ENCODE measurements at regions not wholly inside any gene's neighbourhood (a gene's known extent, or its start where the extent isn't known, plus 50 kb on each side); places are given as distances from the start of the nearest gene placed in this dataset.
A peak's percentile ranks its signal among the peaks of the same experiment; 100 is the strongest.

DNA sequence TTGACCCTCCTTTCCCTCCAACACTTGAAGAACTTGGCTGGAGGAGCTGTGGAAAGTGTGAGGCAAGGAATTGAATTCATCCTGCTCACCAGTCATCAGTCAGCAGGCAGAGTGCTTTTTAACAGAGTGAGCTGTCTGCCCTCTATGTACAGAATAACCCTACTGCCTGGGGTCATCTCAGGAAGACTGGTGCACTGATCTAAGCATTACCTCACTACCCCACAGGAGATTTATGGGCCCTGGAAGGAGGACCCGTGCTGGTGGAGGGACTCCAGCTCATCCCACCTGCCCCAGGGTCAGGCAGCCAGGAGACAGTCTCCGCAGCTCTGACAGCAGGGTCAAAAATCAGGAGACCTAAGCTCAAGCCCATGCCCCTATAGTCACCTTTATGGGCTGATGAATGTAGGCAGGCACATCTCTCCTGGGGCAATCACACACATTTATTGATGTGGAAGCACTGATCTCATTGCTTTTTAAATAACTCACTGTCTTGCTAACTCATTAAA is 270.8 kb upstream of the SESN3 start:
- TF ChIP-seq, protein P1, sequence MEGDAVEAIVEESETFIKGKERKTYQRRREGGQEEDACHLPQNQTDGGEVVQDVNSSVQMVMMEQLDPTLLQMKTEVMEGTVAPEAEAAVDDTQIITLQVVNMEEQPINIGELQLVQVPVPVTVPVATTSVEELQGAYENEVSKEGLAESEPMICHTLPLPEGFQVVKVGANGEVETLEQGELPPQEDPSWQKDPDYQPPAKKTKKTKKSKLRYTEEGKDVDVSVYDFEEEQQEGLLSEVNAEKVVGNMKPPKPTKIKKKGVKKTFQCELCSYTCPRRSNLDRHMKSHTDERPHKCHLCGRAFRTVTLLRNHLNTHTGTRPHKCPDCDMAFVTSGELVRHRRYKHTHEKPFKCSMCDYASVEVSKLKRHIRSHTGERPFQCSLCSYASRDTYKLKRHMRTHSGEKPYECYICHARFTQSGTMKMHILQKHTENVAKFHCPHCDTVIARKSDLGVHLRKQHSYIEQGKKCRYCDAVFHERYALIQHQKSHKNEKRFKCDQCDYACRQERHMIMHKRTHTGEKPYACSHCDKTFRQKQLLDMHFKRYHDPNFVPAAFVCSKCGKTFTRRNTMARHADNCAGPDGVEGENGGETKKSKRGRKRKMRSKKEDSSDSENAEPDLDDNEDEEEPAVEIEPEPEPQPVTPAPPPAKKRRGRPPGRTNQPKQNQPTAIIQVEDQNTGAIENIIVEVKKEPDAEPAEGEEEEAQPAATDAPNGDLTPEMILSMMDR (conservative IDR thresholded peaks at IDR 0.05; ENCODE audit: low read length), result no peak
- no peak for DNase-seq (ENCODE audit: low read depth)
- H3K4me3 ChIP-seq (ENCODE audit: low read length), result no peak overlapping the region

- DNase-seq (ENCODE audit: low read depth), result no peak
- TF ChIP-seq, protein P1 (conservative IDR thresholded peaks at IDR 0.05; ENCODE audit: low read length), result no peak
- no peak overlapping the region for H3K4me3 ChIP-seq (ENCODE audit: low read length)
Measured at GRCh38 chr11:95500466-95500865, 269.5 kb upstream of the SESN3 start.

- peak; percentile 85 for DNase-seq (ENCODE audit: low read depth)
- TF ChIP-seq, protein P1 (conservative IDR thresholded peaks at IDR 0.05; ENCODE audit: low read length), result no peak
- no peak overlapping the region for H3K4me3 ChIP-seq (ENCODE audit: low read length)
Measured at GRCh38 chr11:95499516-95500135, 268.6 kb upstream of the SESN3 start.

DNA sequence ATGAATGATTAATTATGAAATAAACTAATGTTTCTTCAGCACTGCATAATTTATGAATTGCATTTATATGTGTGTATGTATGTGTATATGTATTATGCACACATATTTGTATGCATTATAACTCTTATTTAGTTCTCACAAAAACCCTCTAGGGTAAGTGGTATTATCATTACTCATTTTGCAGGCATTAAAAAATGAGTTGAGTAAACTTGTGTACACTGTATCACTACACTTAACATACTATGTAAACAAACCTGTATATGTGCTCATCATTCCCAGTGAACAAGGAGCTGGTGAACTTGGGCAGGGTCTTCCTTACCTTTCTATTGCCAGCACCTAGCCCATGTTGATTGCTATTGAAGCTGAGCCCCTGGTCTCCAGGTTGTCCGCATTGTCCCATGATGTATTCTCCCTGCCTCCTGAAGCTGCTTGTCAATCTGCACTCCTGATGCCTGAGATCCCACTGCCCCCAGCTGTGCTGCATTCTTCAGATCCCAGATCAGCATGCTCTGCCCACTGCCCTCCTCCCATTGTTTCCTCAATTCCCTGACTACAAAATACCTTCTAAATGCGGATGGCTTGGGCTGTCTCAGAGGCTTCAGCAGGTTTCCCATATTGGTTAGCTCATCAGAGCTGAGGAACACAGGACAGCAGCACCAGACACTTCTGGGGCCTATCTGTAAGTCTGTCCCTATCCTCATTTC is 267.9 kb upstream of the SESN3 start:
- no peak overlapping the region for H3K4me3 ChIP-seq (ENCODE audit: low read length)
- TF ChIP-seq, protein P1 (conservative IDR thresholded peaks at IDR 0.05; ENCODE audit: low read length), result no peak
- no peak for DNase-seq (ENCODE audit: low read depth)

- no peak overlapping the region for H3K4me3 ChIP-seq (ENCODE audit: low read length)
- no peak for DNase-seq (ENCODE audit: low read depth)
- TF ChIP-seq, protein P1 (conservative IDR thresholded peaks at IDR 0.05; ENCODE audit: low read length), result no peak
Measured at GRCh38 chr11:95496901-95497300, 265.9 kb upstream of the SESN3 start.

- H3K4me3 ChIP-seq (ENCODE audit: low read length), result no peak overlapping the region
- DNase-seq (ENCODE audit: low read depth), result no peak
- TF ChIP-seq, protein P1 (conservative IDR thresholded peaks at IDR 0.05; ENCODE audit: low read length), result no peak
Measured at GRCh38 chr11:95495706-95496105, 264.7 kb upstream of the SESN3 start.

DNA sequence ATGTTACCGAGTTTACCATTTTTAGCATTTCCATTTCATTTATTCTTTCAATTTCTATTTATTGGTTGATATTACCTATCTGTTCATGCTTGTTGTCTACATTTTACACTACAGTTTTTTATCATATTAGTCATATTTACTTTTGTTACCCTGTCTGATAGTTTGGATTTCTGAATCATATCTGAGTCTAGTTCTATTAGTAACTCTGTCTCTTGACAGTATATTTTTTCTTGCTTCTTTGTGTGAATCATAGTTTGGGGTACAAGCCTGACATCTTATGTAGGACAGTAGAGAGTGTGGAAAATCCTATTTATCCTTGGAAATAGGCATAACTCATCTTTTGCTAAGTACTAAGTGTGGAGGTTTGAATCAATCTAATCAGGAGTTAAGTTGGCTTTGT is 263.9 kb upstream of the SESN3 start:
- TF ChIP-seq, protein P1 (conservative IDR thresholded peaks at IDR 0.05; ENCODE audit: low read length), result no peak
- no peak for DNase-seq (ENCODE audit: low read depth)

More for the DNA sequence above, 263.9 kb upstream of the SESN3 start:
- no peak overlapping the region for H3K4me3 ChIP-seq (ENCODE audit: low read length)
